ENCODE measurements at regions not wholly inside any gene's neighbourhood (a gene's known extent, or its start where the extent isn't known, plus 50 kb on each side); places are given as distances from the start of the nearest gene placed in this dataset.

GRCh38 chr6:74597840-74598239, 608.0 kb downstream of the COL12A1 start:
- no peak for TF ChIP-seq CTCF (IDR thresholded peaks at IDR 0.05)
- no peak for TF ChIP-seq POLR2A (IDR thresholded peaks at IDR 0.05)

Measured in uterus (tissue), 2 donors.